ENCODE measurements at regions not wholly inside any gene's neighbourhood (a gene's known extent, or its start where the extent isn't known, plus 50 kb on each side); places are given as distances from the start of the nearest gene placed in this dataset.
A peak's percentile ranks its signal among the peaks of the same experiment; 100 is the strongest.

- H3K9me3 ChIP-seq (replicated peaks in 1 of 3): no peaks in the 10 kb centered on the region
- H3K27me3 ChIP-seq: no peaks in the 10 kb centered on the region
- H3K4me1 ChIP-seq (replicated peaks in 1 of 2): peaks cover 0 to 17% of the 10 kb centered on the region in 2 donors
- H3K36me3 ChIP-seq (replicated peaks in 1 of 2): no peaks in the 10 kb centered on the region
- no peak for TF ChIP-seq POLR2A (IDR thresholded peaks at IDR 0.05)
- TF ChIP-seq CTCF (IDR thresholded peaks at IDR 0.05): no peak
- no peak overlapping the region for H3K4me3 ChIP-seq
- H3K27ac ChIP-seq: no peak overlapping the region
- intact Hi-C loops (cut with DNase I): no loop called here
- no peak for DNase-seq
- 64 to 79% (median 75%) methylated on average over 3 of the region's 3 CpGs for WGBS, 4 donors
Observed at GRCh38 chr2:207227749-207228145, 62.0 kb upstream of the KLF7 start.

GRCh38 chr2:207228402-207228801 is 62.7 kb upstream of the KLF7 start:
- no peaks in the 10 kb centered on the region for H3K27me3 ChIP-seq
- no peak for DNase-seq
- H3K4me1 ChIP-seq (replicated peaks in 1 of 2): peaks cover 0 to 17% of the 10 kb centered on the region in 2 donors
- WGBS, 4 donors: 80 to 100% (median 94%) methylated on average over 1 to 3 of the region's 3 CpGs
- intact Hi-C loops (cut with DNase I): no loop called here
- no peak overlapping the region for H3K27ac ChIP-seq
- H3K36me3 ChIP-seq (replicated peaks in 1 of 2): no peaks in the 10 kb centered on the region
- H3K9me3 ChIP-seq (replicated peaks in 1 of 3): no peaks in the 10 kb centered on the region
- H3K4me3 ChIP-seq: no peak overlapping the region
- TF ChIP-seq CTCF (IDR thresholded peaks at IDR 0.05) (no peak), POLR2A (IDR thresholded peaks at IDR 0.05) (no peak)

GRCh38 chr2:207229161-207229560 is 63.4 kb upstream of the KLF7 start:
- Histone ChIP-seq H3K27ac (no peak overlapping the region), H3K27me3 (no peaks in the 10 kb centered on the region)
- intact Hi-C loops (cut with DNase I): no loop called here

GRCh38 chr2:207230261-207231105 is 64.7 kb upstream of the KLF7 start:
- DNase-seq: peak in 5 of 7 donors; percentile 30 to 61 (median 54)
- WGBS, 4 donors: 47 to 57% (median 48%) methylated on average over 6 of the region's 6 CpGs
- Histone ChIP-seq H3K27ac (peak overlapping the region in 1 of 5 donors; percentile 57), H3K4me1 (replicated peaks in 1 of 2) (peaks cover 0 to 17% of the 10 kb centered on the region in 2 donors), H3K36me3 (replicated peaks in 1 of 2) (no peaks in the 10 kb centered on the region), H3K27me3 (no peaks in the 10 kb centered on the region), H3K9me3 (replicated peaks in 1 of 3) (no peaks in the 10 kb centered on the region), H3K4me3 (no peak overlapping the region)
- no peak for TF ChIP-seq POLR2A (IDR thresholded peaks at IDR 0.05)
- TF ChIP-seq CTCF (IDR thresholded peaks at IDR 0.05): peak; percentile 40 to 60 (median 53)
- intact Hi-C loops (cut with DNase I): no loop called here

More at GRCh38 chr2:207229161-207229560, 63.4 kb upstream of the KLF7 start:
- 58 to 88% (median 75%) methylated on average over 3 of the region's 3 CpGs for WGBS, 4 donors
- Histone ChIP-seq H3K4me3 (no peak overlapping the region), H3K36me3 (replicated peaks in 1 of 2) (no peaks in the 10 kb centered on the region), H3K4me1 (replicated peaks in 1 of 2) (peaks cover 0 to 17% of the 10 kb centered on the region in 2 donors), H3K9me3 (replicated peaks in 1 of 3) (no peaks in the 10 kb centered on the region)
- DNase-seq: no peak
- TF ChIP-seq POLR2A (IDR thresholded peaks at IDR 0.05): no peak
- TF ChIP-seq CTCF (IDR thresholded peaks at IDR 0.05): no peak

Data from adrenal gland (tissue), 9 donors.